ENCODE measurements at regions not wholly inside any gene's neighbourhood (a gene's known extent, or its start where the extent isn't known, plus 50 kb on each side); places are given as distances from the start of the nearest gene placed in this dataset.

DNA sequence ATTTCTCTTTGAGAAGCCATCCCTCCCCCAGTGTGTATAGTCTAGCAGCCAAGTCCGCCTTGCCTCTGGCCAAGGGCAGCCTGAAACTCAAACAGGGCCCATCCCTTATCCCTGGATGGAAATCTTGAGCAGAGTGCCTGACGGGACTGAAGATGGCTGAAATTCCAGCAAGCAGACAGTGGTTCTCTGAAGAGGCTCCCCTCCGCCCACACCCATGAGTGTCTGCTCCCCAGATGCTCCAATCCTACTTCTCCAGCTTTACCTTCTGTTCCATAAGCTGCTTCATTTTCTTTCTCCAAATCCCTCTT is 396.2 kb downstream of the NUAK1 start:
- Histone ChIP-seq H3K79me2 (ENCODE audit: insufficient read depth, low read length) (no peaks in the 10 kb centered on the region), H2AFZ (ENCODE audit: low read length) (no peak overlapping the region), H3K4me2 (ENCODE audit: low read depth, low read length) (no peak overlapping the region), H3K27me3 (ENCODE audit: control insufficient read depth in 1 of 2, insufficient read depth in 2 of 2, low read length in 2 of 2) (no peaks in the 10 kb centered on the region), H3K4me3 (replicated peaks in 1 of 3; ENCODE audit: insufficient read depth in 1 of 3, low read depth in 2 of 3, low read length in 3 of 3) (no peak overlapping the region), H3K4me1 (ENCODE audit: insufficient read depth, low read length) (no peaks in the 10 kb centered on the region), H3K9ac (ENCODE audit: insufficient read depth, low read depth, low read length) (no peak overlapping the region), H3K9me3 (ENCODE audit: low read length) (no peaks in the 10 kb centered on the region), H3K36me3 (replicated peaks in 1 of 2; ENCODE audit: control insufficient read depth in 1 of 2, insufficient read depth in 2 of 2, low read length in 2 of 2) (no peaks in the 10 kb centered on the region), H3K27ac (ENCODE audit: extremely low read length, insufficient read depth, low read length) (no peak overlapping the region), H4K20me1 (ENCODE audit: insufficient read depth, low read length) (no peaks in the 10 kb centered on the region)
- in situ Hi-C loops (cut with HindIII; ENCODE audit: extremely low pct_ligation_motif_present, low pct_unique_long_range_greater_than_20kb): no loop called here
- WGBS (ENCODE audit: low lambda C conversion rate): 34% methylated on average over 3 of the region's 3 CpGs
- no peak for FAIRE-seq
- no TSS peak for BruUV-seq (replicated peaks)
- intact Hi-C loops (cut with micrococcal nuclease; ENCODE audit: unreplicated experiment): no loop called here
- no peak for ATAC-seq
- no peak for TF ChIP-seq RXRB (CRISPR knock-in tag; IDR thresholded peaks at IDR 0.05; ENCODE audit: borderline replicate concordance)
- no peak for TF ChIP-seq ZNF136 (CRISPR knock-in tag; IDR thresholded peaks at IDR 0.05; ENCODE audit: low read depth)
- TF ChIP-seq ZNF562 (CRISPR knock-in tag; IDR thresholded peaks at IDR 0.05; ENCODE audit: borderline replicate concordance): no peak
- TF ChIP-seq, protein P1, sequence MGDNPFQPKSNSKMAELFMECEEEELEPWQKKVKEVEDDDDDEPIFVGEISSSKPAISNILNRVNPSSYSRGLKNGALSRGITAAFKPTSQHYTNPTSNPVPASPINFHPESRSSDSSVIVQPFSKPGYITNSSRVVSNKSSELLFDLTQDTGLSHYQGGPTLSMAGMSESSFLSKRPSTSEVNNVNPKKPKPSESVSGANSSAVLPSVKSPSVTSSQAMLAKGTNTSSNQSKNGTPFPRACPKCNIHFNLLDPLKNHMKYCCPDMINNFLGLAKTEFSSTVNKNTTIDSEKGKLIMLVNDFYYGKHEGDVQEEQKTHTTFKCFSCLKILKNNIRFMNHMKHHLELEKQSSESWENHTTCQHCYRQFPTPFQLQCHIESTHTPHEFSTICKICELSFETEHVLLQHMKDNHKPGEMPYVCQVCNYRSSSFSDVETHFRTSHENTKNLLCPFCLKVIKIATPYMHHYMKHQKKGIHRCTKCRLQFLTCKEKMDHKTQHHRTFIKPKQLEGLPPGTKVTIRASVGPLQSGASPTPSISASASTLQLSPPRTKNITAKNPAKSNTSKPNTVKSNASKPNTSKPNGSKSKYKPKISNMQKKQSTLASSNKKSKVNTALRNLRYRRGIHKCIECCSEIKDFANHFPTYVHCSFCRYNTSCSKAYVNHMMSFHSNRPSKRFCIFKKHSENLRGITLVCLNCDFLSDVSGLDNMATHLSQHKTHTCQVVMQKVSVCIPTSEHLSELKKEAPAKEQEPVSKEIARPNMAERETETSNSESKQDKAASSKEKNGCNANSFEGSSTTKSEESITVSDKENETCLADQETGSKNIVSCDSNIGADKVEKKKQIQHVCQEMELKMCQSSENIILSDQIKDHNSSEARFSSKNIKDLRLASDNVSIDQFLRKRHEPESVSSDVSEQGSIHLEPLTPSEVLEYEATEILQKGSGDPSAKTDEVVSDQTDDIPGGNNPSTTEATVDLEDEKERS (CRISPR knock-in tag; IDR thresholded peaks at IDR 0.05): no peak
- TF ChIP-seq, protein P2, sequence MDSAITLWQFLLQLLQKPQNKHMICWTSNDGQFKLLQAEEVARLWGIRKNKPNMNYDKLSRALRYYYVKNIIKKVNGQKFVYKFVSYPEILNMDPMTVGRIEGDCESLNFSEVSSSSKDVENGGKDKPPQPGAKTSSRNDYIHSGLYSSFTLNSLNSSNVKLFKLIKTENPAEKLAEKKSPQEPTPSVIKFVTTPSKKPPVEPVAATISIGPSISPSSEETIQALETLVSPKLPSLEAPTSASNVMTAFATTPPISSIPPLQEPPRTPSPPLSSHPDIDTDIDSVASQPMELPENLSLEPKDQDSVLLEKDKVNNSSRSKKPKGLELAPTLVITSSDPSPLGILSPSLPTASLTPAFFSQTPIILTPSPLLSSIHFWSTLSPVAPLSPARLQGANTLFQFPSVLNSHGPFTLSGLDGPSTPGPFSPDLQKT (CRISPR knock-in tag; IDR thresholded peaks at IDR 0.05; ENCODE audit: borderline replicate concordance): no peak
- TF ChIP-seq MTA3 (CRISPR knock-in tag; IDR thresholded peaks at IDR 0.05): no peak
- TF ChIP-seq NKX3-1 (CRISPR knock-in tag; IDR thresholded peaks at IDR 0.05): no peak
- no peak for TF ChIP-seq HNF4A (CRISPR knock-in tag; IDR thresholded peaks at IDR 0.05)
- TF ChIP-seq, protein P3, sequence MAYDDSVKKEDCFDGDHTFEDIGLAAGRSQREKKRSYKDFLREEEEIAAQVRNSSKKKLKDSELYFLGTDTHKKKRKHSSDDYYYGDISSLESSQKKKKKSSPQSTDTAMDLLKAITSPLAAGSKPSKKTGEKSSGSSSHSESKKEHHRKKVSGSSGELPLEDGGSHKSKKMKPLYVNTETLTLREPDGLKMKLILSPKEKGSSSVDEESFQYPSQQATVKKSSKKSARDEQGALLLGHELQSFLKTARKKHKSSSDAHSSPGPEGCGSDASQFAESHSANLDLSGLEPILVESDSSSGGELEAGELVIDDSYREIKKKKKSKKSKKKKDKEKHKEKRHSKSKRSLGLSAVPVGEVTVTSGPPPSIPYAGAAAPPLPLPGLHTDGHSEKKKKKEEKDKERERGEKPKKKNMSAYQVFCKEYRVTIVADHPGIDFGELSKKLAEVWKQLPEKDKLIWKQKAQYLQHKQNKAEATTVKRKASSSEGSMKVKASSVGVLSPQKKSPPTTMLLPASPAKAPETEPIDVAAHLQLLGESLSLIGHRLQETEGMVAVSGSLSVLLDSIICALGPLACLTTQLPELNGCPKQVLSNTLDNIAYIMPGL (CRISPR knock-in tag; IDR thresholded peaks at IDR 0.05; ENCODE audit: borderline replicate concordance in 1 of 2, low read depth in 1 of 2): no peak
- TF ChIP-seq, protein P4, sequence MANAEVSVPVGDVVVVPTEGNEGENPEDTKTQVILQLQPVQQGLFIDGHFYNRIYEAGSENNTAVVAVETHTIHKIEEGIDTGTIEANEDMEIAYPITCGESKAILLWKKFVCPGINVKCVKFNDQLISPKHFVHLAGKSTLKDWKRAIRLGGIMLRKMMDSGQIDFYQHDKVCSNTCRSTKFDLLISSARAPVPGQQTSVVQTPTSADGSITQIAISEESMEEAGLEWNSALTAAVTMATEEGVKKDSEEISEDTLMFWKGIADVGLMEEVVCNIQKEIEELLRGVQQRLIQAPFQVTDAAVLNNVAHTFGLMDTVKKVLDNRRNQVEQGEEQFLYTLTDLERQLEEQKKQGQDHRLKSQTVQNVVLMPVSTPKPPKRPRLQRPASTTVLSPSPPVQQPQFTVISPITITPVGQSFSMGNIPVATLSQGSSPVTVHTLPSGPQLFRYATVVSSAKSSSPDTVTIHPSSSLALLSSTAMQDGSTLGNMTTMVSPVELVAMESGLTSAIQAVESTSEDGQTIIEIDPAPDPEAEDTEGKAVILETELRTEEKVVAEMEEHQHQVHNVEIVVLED (CRISPR knock-in tag; IDR thresholded peaks at IDR 0.05; ENCODE audit: borderline replicate concordance): no peak
- TF ChIP-seq ZNF296 (CRISPR knock-in tag; conservative IDR thresholded peaks at IDR 0.05): no peak
- POLR2A ChIA-PET: no interaction called here
- DNase-seq (ENCODE audit: low spot score): no peak
- CTCF ChIA-PET (ENCODE audit: low intra/inter-chr PET ratio, low total read pairs): no interaction called here
